ENCODE measurements at regions not wholly inside any gene's neighbourhood (a gene's known extent, or its start where the extent isn't known, plus 50 kb on each side); places are given as distances from the start of the nearest gene placed in this dataset.

DNA sequence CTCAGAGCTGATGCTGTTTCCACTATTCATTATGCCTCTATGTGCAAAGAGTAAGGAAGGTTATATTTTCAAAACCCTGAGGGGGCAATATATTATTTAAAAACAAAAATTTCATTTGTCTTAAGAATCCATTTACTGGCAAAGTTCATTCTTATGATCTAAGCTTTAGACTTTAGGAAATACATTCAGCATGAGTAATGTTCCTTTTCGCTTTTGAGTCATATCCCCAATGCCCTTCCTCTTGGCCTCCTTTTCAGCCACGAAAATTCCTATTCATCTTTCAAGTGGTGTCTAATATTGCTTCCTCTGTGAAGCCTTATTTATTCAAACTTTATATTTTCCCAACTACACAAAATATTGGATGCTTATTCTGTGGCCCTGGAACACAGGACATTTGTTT is 1317.0 kb downstream of the PCDH9 start:
- H3K4me1 Mint-ChIP-seq (ENCODE audit: low read depth), result no peaks in the 10 kb centered on the region
- H3K36me3 Mint-ChIP-seq (ENCODE audit: low read depth), result no peaks in the 10 kb centered on the region

DNA sequence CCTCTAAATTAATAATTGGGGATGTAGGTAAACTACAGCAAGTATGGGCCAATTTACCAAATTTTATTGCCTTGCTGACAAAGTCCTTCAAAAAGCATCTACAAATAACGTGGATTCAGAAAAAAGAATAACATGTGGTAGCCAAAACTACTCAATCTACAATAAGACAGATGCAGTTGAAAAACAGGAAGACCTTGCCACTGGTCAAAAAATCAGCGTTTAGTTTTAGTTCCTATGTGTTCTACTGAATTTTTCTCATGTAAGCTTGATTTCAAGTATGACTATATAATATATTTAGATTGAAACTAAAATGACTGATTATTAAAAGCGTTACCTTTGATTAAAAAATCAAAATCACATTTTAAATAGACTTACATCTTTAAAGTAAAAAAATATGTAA is 1317.6 kb downstream of the PCDH9 start:
- no peak for ATAC-seq (ENCODE audit: poor library complexity)
- intact Hi-C loops (cut with DNase I, micrococcal nuclease), result loop anchor here in 1 of 2 experiments (10.0 kb wide), 1 partner anchor 58 kb away; no protein-coding TSS in a partner anchor
- Histone ChIP-seq H3K27me3 (ENCODE audit: control insufficient read depth in 1 of 2, insufficient read depth in 2 of 2, low read length in 2 of 2) (no peaks in the 10 kb centered on the region), H3K4me1 (ENCODE audit: insufficient read depth, low read length) (no peaks in the 10 kb centered on the region), H3K36me3 (ENCODE audit: insufficient read depth, low read length) (no peaks in the 10 kb centered on the region), H3K4me3 (ENCODE audit: low read length) (no peak overlapping the region), H3K9me3 (ENCODE audit: control insufficient read depth in 1 of 2, insufficient read depth in 1 of 2, low read length in 2 of 2) (peaks cover 0 to 17% of the 10 kb centered on the region in 2 experiments), H3K27ac (ENCODE audit: low read depth in 1 of 2, low read length in 2 of 2) (no peak overlapping the region)
- no peak for DNase-seq
- TF ChIP-seq, protein P1, sequence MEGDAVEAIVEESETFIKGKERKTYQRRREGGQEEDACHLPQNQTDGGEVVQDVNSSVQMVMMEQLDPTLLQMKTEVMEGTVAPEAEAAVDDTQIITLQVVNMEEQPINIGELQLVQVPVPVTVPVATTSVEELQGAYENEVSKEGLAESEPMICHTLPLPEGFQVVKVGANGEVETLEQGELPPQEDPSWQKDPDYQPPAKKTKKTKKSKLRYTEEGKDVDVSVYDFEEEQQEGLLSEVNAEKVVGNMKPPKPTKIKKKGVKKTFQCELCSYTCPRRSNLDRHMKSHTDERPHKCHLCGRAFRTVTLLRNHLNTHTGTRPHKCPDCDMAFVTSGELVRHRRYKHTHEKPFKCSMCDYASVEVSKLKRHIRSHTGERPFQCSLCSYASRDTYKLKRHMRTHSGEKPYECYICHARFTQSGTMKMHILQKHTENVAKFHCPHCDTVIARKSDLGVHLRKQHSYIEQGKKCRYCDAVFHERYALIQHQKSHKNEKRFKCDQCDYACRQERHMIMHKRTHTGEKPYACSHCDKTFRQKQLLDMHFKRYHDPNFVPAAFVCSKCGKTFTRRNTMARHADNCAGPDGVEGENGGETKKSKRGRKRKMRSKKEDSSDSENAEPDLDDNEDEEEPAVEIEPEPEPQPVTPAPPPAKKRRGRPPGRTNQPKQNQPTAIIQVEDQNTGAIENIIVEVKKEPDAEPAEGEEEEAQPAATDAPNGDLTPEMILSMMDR (IDR thresholded peaks at IDR 0.05), result no peak
- H3K9me3 Mint-ChIP-seq, result peaks cover 7% of the 10 kb centered on the region
- POLR2A ChIA-PET, result no interaction called here
- H3K27me3 Mint-ChIP-seq, result no peaks in the 10 kb centered on the region
- CTCF ChIA-PET, result no interaction called here
- no peaks in the 10 kb centered on the region for H3K36me3 Mint-ChIP-seq (ENCODE audit: low read depth)
- H3K4me1 Mint-ChIP-seq (ENCODE audit: low read depth), result no peaks in the 10 kb centered on the region
- H3K4me3 Mint-ChIP-seq, result no peak overlapping the region
- H3K27ac Mint-ChIP-seq, result no peak overlapping the region

More for the DNA sequence above, 1317.0 kb downstream of the PCDH9 start:
- intact Hi-C loops (cut with DNase I, micrococcal nuclease), result loop anchor here in 1 of 2 experiments (10.0 kb wide), 1 partner anchor 58 kb away; no protein-coding TSS in a partner anchor
- TF ChIP-seq, protein P1 (IDR thresholded peaks at IDR 0.05), result no peak
- Mint-ChIP-seq H3K4me3 (no peak overlapping the region), H3K27ac (no peak overlapping the region), H3K9me3 (peaks cover 8% of the 10 kb centered on the region), H3K27me3 (no peaks in the 10 kb centered on the region)
- DNase-seq (no peak), ATAC-seq (ENCODE audit: poor library complexity) (no peak)
- Histone ChIP-seq H3K27me3 (ENCODE audit: control insufficient read depth in 1 of 2, insufficient read depth in 2 of 2, low read length in 2 of 2) (no peaks in the 10 kb centered on the region), H3K9me3 (ENCODE audit: control insufficient read depth in 1 of 2, insufficient read depth in 1 of 2, low read length in 2 of 2) (peaks cover 0 to 14% of the 10 kb centered on the region in 2 experiments), H3K4me3 (ENCODE audit: low read length) (no peak overlapping the region), H3K4me1 (ENCODE audit: insufficient read depth, low read length) (no peaks in the 10 kb centered on the region), H3K36me3 (ENCODE audit: insufficient read depth, low read length) (no peaks in the 10 kb centered on the region), H3K27ac (ENCODE audit: low read depth in 1 of 2, low read length in 2 of 2) (no peak overlapping the region)
- ChIA-PET CTCF (no interaction called here), POLR2A (no interaction called here)

DNA sequence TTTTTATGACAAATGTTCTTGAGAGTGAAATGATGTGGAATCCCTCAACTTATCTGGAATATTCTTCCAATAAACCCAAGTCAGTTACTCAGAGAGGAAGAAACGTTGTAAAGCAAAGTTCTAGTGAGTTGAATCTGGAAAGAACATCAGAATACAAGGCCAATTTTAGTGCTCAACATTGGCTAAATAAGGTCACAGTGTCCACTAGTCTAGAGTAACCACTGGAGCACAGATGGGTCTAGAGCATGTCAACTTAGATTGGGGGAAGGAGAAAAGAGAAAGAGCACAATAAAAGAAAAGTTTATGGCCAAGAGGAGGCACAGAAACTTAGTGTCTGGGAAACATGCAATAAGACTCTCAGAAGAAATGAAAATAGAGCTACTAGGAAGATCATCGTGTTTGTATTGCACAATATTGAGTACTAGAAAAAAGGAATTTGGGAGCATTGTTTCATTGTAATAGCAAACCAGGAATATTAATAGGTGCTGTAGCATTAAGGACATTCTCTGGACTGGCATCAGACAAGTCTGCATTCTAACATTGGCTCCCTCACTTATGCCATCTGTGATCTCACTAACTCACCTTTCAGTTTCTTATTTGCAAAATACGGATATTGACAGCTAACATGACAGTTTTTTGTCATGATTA is 1318.5 kb downstream of the PCDH9 start:
- ATAC-seq (ENCODE audit: poor library complexity) (no peak), DNase-seq (no peak)
- Mint-ChIP-seq H3K27me3 (no peaks in the 10 kb centered on the region), H3K4me1 (ENCODE audit: low read depth) (no peaks in the 10 kb centered on the region), H3K27ac (no peak overlapping the region), H3K36me3 (ENCODE audit: low read depth) (no peaks in the 10 kb centered on the region), H3K4me3 (no peak overlapping the region), H3K9me3 (peaks cover 6% of the 10 kb centered on the region)
- H3K27me3 ChIP-seq (ENCODE audit: control insufficient read depth in 1 of 2, insufficient read depth in 2 of 2, low read length in 2 of 2), result no peaks in the 10 kb centered on the region
- H3K27ac ChIP-seq (ENCODE audit: low read depth in 1 of 2, low read length in 2 of 2), result no peak overlapping the region
- POLR2A ChIA-PET, result no interaction called here
- CTCF ChIA-PET, result no interaction called here
- intact Hi-C loops (cut with DNase I, micrococcal nuclease), result loop anchor here in 1 of 2 experiments (10.0 kb wide), 1 partner anchor 57 kb away; no protein-coding TSS in a partner anchor
- no peaks in the 10 kb centered on the region for H3K36me3 ChIP-seq (ENCODE audit: insufficient read depth, low read length)
- no peaks in the 10 kb centered on the region for H3K4me1 ChIP-seq (ENCODE audit: insufficient read depth, low read length)
- H3K4me3 ChIP-seq (ENCODE audit: low read length), result no peak overlapping the region
- H3K9me3 ChIP-seq (ENCODE audit: control insufficient read depth in 1 of 2, insufficient read depth in 1 of 2, low read length in 2 of 2), result peaks cover 2 to 17% of the 10 kb centered on the region in 2 experiments
- TF ChIP-seq, protein P1 (IDR thresholded peaks at IDR 0.05), result no peak
